ENCODE measurements at regions not wholly inside any gene's neighbourhood (a gene's known extent, or its start where the extent isn't known, plus 50 kb on each side); places are given as distances from the start of the nearest gene placed in this dataset.

DNA sequence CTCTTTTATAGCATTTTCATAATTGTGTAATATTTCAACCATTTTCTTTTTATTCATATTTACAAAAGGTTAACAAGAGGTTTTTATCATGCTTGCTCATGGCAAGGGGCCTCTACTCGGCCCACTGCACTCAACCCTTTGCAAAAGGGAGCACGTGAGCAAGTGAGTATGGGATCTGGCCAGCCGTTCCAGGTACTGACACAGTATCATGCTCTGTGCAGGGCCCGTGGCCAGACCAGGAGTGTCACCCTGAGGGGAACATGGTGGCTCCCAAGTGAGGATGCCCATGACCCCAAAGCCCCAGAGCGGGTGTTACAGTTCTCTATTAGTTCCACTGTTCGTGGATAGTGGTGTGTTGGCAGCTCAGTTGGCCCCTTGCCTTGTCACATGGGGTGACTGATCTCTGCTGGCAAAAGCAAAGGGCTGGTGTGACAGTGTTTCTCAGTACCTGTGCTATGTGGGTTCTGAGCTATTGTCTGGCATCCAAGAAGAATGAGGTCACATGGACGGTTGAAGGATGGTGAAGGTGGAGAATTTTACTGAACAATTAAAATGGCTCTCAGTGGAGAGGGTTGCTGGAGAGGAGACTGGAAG, 777.2 kb upstream of the ADAMTS5 start:
- no peak for TF ChIP-seq POLR2A (IDR thresholded peaks at IDR 0.05)
- TF ChIP-seq CTCF (IDR thresholded peaks at IDR 0.05), result no peak

Data from vagina (tissue), 2 donors.